Fibroblast of pulmonary artery (primary cell): ENCODE measurements at regions not wholly inside any gene's neighbourhood (a gene's known extent, or its start where the extent isn't known, plus 50 kb on each side); places are given as distances from the start of the nearest gene placed in this dataset.

ENCODE experiments used
- DNase-seq: peaks from one replicate; pipeline ENCODE4 v3.0.0-alpha.2; 2010; ENCODE audit warnings: low read depth
- H3K4me3 ChIP-seq: replicated peaks from 2 replicates; pipeline ENCODE4 v1.5.1; 2011; ENCODE audit warnings: low read depth, mild to moderate bottlenecking, control low read depth, low read length, moderate library complexity
- TF ChIP-seq, protein P1 (sequence below): IDR thresholded peaks from 2 replicates; pipeline ENCODE4 v1.5.1; 2011; ENCODE audit warnings: mild to moderate bottlenecking, control low read depth, low read length, inconsistent platforms; ENCODE audit errors: missing control alignments

DNA sequence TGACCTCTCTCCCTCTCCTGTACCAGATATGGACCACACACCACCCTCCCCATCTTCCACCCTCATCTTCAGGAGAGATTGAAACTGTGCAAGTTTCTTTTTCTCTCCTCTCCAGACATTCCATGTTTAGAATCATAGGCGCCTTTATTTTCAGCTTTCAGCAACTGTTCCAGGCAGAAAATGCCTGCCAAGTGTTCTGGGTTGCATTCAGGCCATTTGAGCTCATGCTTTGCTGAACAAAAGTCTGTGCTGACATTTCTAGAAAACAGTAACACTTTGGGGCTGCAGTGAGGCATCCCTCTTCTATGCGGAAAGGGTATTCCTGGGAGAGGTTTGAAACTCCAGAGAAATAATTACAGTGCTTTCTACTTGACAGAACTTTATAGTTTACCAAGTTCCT, 361.7 kb downstream of the GPAM start:
- no peak overlapping the region for H3K4me3 ChIP-seq
- DNase-seq: no peak
- TF ChIP-seq, protein P1, sequence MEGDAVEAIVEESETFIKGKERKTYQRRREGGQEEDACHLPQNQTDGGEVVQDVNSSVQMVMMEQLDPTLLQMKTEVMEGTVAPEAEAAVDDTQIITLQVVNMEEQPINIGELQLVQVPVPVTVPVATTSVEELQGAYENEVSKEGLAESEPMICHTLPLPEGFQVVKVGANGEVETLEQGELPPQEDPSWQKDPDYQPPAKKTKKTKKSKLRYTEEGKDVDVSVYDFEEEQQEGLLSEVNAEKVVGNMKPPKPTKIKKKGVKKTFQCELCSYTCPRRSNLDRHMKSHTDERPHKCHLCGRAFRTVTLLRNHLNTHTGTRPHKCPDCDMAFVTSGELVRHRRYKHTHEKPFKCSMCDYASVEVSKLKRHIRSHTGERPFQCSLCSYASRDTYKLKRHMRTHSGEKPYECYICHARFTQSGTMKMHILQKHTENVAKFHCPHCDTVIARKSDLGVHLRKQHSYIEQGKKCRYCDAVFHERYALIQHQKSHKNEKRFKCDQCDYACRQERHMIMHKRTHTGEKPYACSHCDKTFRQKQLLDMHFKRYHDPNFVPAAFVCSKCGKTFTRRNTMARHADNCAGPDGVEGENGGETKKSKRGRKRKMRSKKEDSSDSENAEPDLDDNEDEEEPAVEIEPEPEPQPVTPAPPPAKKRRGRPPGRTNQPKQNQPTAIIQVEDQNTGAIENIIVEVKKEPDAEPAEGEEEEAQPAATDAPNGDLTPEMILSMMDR: no peak

DNA sequence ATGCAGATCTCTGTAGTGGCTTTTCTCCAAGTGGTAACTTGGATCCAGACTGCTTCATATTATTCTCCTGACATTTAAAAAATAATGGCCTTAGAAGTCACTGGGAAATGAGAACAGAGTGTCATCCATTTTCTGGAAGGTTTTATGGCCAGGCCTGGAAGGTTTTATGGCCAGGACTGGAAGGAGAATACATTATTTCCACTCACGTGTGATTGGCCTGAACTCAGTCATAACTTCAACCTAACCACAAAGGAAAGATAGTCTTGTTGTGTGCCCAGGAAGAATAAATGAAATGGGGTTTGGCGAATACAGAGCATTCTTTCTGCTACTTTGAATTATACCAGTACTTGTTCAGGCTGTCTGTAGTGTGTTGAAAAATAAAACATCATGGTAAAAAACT, 360.9 kb downstream of the GPAM start:
- H3K4me3 ChIP-seq: no peak overlapping the region
- TF ChIP-seq, protein P1: no peak
- DNase-seq: no peak

- TF ChIP-seq, protein P1: no peak
- H3K4me3 ChIP-seq: no peak overlapping the region
- no peak for DNase-seq
Measured at GRCh38 chr10:111824128-111824527, 359.4 kb downstream of the GPAM start.

DNA sequence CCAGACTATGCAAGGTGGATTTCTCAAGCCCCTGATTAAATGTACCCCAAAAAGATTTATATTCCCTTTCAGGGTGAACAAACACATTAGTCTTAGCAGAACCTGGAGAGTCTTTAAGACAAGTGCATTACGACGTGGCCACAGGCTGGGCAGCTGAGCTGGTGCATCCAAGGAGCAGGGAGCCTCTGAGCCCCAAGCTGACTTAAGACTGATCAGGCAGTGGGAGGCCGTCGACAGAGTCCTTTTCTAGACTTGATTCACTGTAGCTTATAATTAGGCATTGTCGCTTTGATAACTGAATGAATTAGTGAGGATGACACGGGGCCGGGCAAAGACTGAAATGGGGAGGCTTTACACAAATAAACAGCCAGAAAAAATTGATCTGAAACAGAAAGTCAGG, 353.2 kb downstream of the GPAM start:
- no peak for DNase-seq
- TF ChIP-seq, protein P1: no peak
- H3K4me3 ChIP-seq: no peak overlapping the region

DNA sequence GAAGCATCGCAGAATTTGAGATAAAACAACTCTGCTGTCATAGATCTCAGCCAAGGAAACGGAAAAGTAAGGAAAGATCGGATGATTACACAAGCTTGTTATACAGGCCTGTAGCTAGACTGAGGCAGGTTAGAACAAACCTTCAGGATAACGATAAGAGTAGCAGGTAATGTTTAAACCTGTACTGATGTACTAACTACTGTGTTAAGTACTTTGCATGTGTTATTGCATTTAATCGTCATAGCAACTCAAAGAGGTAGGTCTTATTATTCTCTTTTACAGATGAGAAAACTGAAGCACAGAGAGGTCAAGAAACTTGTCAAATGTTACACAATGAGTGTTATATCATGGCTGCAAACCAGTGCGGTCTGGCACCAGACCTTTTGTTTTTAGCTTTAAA, 352.5 kb downstream of the GPAM start:
- no peak for DNase-seq
- H3K4me3 ChIP-seq: no peak overlapping the region
- TF ChIP-seq, protein P1: no peak

DNA sequence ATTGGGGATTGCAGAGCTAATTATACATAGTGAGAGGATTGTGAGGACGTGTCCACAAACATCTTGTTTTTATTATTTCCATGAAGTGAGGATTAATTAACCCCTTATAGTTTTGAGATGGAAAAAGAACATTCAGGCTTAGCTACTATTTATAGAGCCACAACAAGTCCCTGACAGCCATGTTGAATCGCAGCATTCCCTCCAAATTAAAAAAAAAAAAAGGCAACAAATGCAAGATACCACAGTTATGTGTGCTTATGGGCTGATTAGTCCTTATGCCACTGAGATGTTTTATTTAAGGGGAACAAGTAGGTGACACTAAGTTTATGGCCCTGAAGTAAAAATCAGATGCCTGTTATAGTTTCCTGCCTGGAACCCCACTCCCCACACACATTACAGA, 350.3 kb downstream of the GPAM start:
- TF ChIP-seq, protein P1: no peak
- DNase-seq: no peak
- no peak overlapping the region for H3K4me3 ChIP-seq

- DNase-seq: no peak
- TF ChIP-seq, protein P1: no peak
- no peak overlapping the region for H3K4me3 ChIP-seq
Measured at GRCh38 chr10:111835574-111835973, 348.0 kb downstream of the GPAM start.
